ENCODE measurements at regions not wholly inside any gene's neighbourhood (a gene's known extent, or its start where the extent isn't known, plus 50 kb on each side); places are given as distances from the start of the nearest gene placed in this dataset.

DNA sequence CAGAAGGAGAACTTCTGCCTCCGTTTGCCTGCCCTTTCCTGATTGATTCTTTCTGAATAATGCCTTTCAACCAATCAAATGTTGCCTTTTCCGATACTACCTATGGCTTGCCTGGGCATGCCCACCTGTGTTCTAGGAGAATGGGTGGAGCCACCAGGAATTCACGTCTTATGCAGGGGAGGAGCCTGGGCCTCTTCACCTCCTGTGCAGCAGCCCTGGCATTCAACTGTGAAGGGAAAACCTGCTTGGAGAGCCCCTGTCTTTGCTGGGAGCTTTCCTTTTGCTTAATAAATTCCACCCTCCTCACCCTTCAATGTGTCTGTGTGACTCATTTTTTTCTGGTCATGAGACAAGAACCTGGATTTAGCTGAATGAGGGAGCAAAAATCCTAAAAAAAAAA, 730.7 kb downstream of the UQCRFS1 start:
- no peak overlapping the region for H2AFZ ChIP-seq (ENCODE audit: control insufficient read depth, low read depth, low read length)
- no peak overlapping the region for H3K9ac ChIP-seq (ENCODE audit: control insufficient read depth, insufficient read depth, low read length)
- FAIRE-seq (no peak), DNase-seq (ENCODE audit: low read depth, low spot score) (no peak), ATAC-seq (no peak)
- RAD21 ChIA-PET (ENCODE audit: unreplicated experiment) = interaction anchor here (0.6 to 17.3 kb wide), 3 partner anchors 13 to 26 kb away, joined by 3 to 131 read pairs (median 3); no protein-coding TSS in a partner anchor
- SMC1A ChIA-PET (ENCODE audit: uncharacterized antibody, unreplicated experiment) = interaction anchor here (0.9 to 2.3 kb wide), 2 partner anchors 10 kb away, joined by 3 to 12 read pairs; no protein-coding TSS in a partner anchor
- no peak overlapping the region for H3K4me2 ChIP-seq (ENCODE audit: control insufficient read depth, insufficient read depth)
- no peaks in the 10 kb centered on the region for H3K27me3 ChIP-seq (replicated peaks in 1 of 2; ENCODE audit: control insufficient read depth in 2 of 2, insufficient read depth in 2 of 2, low read length in 1 of 2)
- no peaks in the 10 kb centered on the region; the same call in 2 of the 3 replicates for H3K9me3 ChIP-seq (replicated peaks; ENCODE audit: control insufficient read depth, insufficient read depth, low read length)
- POLR2A ChIA-PET = interaction anchor here (1.0 to 1.8 kb wide), 2 partner anchors 9 to 37 kb away, joined by 4 to 5 read pairs; no protein-coding TSS in a partner anchor
- H3K4me1 ChIP-seq (ENCODE audit: control insufficient read depth, insufficient read depth, low read length) = no peaks in the 10 kb centered on the region
- intact Hi-C loops (cut with micrococcal nuclease; ENCODE audit: unreplicated experiment) = no loop called here
- in situ Hi-C loops (cut with MboI) = no loop called here
- H3K4me3 ChIP-seq = no peak overlapping the region
- CTCF ChIA-PET = interaction anchor here (1.3 to 1.9 kb wide), 3 partner anchors 10 to 16 kb away, joined by 3 to 6 read pairs (median 4); no protein-coding TSS in a partner anchor
- H4K20me1 ChIP-seq (ENCODE audit: control insufficient read depth, insufficient read depth) = no peaks in the 10 kb centered on the region
- H3K36me3 ChIP-seq (ENCODE audit: control insufficient read depth in 2 of 2, insufficient read depth in 2 of 2, low read length in 1 of 2) = no peaks in the 10 kb centered on the region
- TF ChIP-seq BHLHE40 (IDR thresholded peaks at IDR 0.05; ENCODE audit: borderline replicate concordance in 1 of 2, low read depth in 2 of 2, low read length in 1 of 2) = no peak
- TF ChIP-seq NFYA (IDR thresholded peaks at IDR 0.05; ENCODE audit: borderline replicate concordance, low read depth, low read length) = no peak
- no peak for TF ChIP-seq ASH2L (IDR thresholded peaks at IDR 0.05; ENCODE audit: borderline replicate concordance, low read depth)
- TF ChIP-seq CEBPB (IDR thresholded peaks at IDR 0.05; ENCODE audit: borderline replicate concordance in 1 of 2, low read depth in 2 of 2, low read length in 2 of 2) = no peak
- no peak for TF ChIP-seq KLF5 (IDR thresholded peaks at IDR 0.05; ENCODE audit: partially characterized antibody)
- TF ChIP-seq, protein P1, sequence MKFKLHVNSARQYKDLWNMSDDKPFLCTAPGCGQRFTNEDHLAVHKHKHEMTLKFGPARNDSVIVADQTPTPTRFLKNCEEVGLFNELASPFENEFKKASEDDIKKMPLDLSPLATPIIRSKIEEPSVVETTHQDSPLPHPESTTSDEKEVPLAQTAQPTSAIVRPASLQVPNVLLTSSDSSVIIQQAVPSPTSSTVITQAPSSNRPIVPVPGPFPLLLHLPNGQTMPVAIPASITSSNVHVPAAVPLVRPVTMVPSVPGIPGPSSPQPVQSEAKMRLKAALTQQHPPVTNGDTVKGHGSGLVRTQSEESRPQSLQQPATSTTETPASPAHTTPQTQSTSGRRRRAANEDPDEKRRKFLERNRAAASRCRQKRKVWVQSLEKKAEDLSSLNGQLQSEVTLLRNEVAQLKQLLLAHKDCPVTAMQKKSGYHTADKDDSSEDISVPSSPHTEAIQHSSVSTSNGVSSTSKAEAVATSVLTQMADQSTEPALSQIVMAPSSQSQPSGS (IDR thresholded peaks at IDR 0.05; ENCODE audit: low read length) = no peak
- no peak for TF ChIP-seq STAT3 (IDR thresholded peaks at IDR 0.05; ENCODE audit: low read depth, low read length)
- TF ChIP-seq, protein P2, sequence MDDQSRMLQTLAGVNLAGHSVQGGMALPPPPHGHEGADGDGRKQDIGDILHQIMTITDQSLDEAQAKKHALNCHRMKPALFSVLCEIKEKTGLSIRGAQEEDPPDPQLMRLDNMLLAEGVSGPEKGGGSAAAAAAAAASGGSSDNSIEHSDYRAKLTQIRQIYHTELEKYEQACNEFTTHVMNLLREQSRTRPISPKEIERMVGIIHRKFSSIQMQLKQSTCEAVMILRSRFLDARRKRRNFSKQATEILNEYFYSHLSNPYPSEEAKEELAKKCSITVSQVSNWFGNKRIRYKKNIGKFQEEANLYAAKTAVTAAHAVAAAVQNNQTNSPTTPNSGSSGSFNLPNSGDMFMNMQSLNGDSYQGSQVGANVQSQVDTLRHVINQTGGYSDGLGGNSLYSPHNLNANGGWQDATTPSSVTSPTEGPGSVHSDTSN (IDR thresholded peaks at IDR 0.05; ENCODE audit: insufficient replicate concordance, low read depth, low read length) = no peak
- TF ChIP-seq HDAC6 (IDR thresholded peaks at IDR 0.05; ENCODE audit: unreplicated experiment) = no peak
- TF ChIP-seq NR2C1 (IDR thresholded peaks at IDR 0.05) = no peak
- TF ChIP-seq, protein P3, sequence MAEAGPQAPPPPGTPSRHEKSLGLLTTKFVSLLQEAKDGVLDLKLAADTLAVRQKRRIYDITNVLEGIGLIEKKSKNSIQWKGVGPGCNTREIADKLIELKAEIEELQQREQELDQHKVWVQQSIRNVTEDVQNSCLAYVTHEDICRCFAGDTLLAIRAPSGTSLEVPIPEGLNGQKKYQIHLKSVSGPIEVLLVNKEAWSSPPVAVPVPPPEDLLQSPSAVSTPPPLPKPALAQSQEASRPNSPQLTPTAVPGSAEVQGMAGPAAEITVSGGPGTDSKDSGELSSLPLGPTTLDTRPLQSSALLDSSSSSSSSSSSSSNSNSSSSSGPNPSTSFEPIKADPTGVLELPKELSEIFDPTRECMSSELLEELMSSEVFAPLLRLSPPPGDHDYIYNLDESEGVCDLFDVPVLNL (IDR thresholded peaks at IDR 0.05; ENCODE audit: low read depth, low read length) = no peak
- no peak for TF ChIP-seq TCF12 (IDR thresholded peaks at IDR 0.05; ENCODE audit: low read depth, low read length)
- TF ChIP-seq MTA3 (IDR thresholded peaks at IDR 0.05; ENCODE audit: borderline replicate concordance, low read length) = no peak
- no peak for TF ChIP-seq ZNF207 (IDR thresholded peaks at IDR 0.05; ENCODE audit: borderline replicate concordance)
- H3K79me2 ChIP-seq (ENCODE audit: control insufficient read depth, insufficient read depth, low read length) = no peaks in the 10 kb centered on the region
- BruUV-seq (replicated peaks) = no TSS peak
- 19% methylated on average over 3 of the region's 3 CpGs for WGBS (ENCODE audit: insufficient coverage, insufficient replicate concordance, low lambda C conversion rate, missing lambda C conversion rate)
- no peak overlapping the region for H3K27ac ChIP-seq (ENCODE audit: control insufficient read depth, insufficient read depth)
